K562 (cell line): ENCODE measurements at regions not wholly inside any gene's neighbourhood (a gene's known extent, or its start where the extent isn't known, plus 50 kb on each side); places are given as distances from the start of the nearest gene placed in this dataset.

ENCODE experiments used
- ARID1B ChIP-seq: fragments of 450-650 bp; IDR thresholded peaks from 2 replicates; pipeline ENCODE4 v1.6.1; 2016; ENCODE audit warnings: antibody characterized with exemption, mild to moderate bottlenecking, inconsistent platforms
- BCOR ChIP-seq: fragments of 450-650 bp; IDR thresholded peaks from 2 replicates; pipeline ENCODE4 v1.6.1; 2016
- CBFA2T2 ChIP-seq: fragments of 450-650 bp; conservative IDR thresholded peaks from 2 replicates; pipeline ENCODE4 v1.6.1; 2017; ENCODE audit warnings: mild to moderate bottlenecking
- CREM ChIP-seq: IDR thresholded peaks from 2 replicates; pipeline ENCODE4 v1.6.1; 2014; ENCODE audit warnings: antibody characterized with exemption, low read depth
- EP400 ChIP-seq: fragments of 450-650 bp; IDR thresholded peaks from 2 replicates; pipeline ENCODE4 v1.6.1; 2017; ENCODE audit warnings: antibody characterized with exemption, mild to moderate bottlenecking, moderate library complexity
- ESRRA ChIP-seq: fragments of 450-650 bp; IDR thresholded peaks from 2 replicates; pipeline ENCODE4 v1.6.1; 2014; ENCODE audit warnings: low read depth, mild to moderate bottlenecking, moderate library complexity, borderline replicate concordance
- ETV5 ChIP-seq: sonication (generic); formaldehyde crosslinking; IDR thresholded peaks from 2 replicates; pipeline ENCODE4 v1.4.0; 2020; ENCODE audit warnings: low read depth, mild to moderate bottlenecking, missing genetic modification reagents
- GATAD2B ChIP-seq: fragments of 450-650 bp; IDR thresholded peaks from 2 replicates; pipeline ENCODE4 v1.6.1; 2017; ENCODE audit warnings: mild to moderate bottlenecking, borderline replicate concordance
- HEY1 ChIP-seq: fragments of 250-450 bp; sonication (Bioruptor Pico); IDR thresholded peaks from 2 replicates; pipeline ENCODE4 v1.5.0; 2020; ENCODE audit warnings: mild to moderate bottlenecking, moderate library complexity, borderline replicate concordance
- HNRNPLL ChIP-seq: fragments of 200-400 bp; formaldehyde crosslinking; IDR thresholded peaks from 2 replicates; pipeline ENCODE4 v1.6.1; 2017; ENCODE audit warnings: low read length, low read depth, mild to moderate bottlenecking; ENCODE audit not compliant: poor library complexity, severe bottlenecking
- MECOM ChIP-seq: fragments of 250-450 bp; sonication (Bioruptor Pico); IDR thresholded peaks from 2 replicates; pipeline ENCODE4 v1.8.0; 2022; ENCODE audit warnings: inconsistent platforms
- PHTF2 ChIP-seq: fragments of 250-450 bp; sonication (Bioruptor Pico); IDR thresholded peaks from 2 replicates; pipeline ENCODE4 v1.5.0; 2021; ENCODE audit warnings: mild to moderate bottlenecking
- SRSF7 ChIP-seq: fragments of 200-400 bp; formaldehyde crosslinking; optimal IDR thresholded peaks from 2 replicates; pipeline ENCODE3; 2017; ENCODE audit warnings: mild to moderate bottlenecking, low read depth, low read length
- STAT5A ChIP-seq: IDR thresholded peaks from 2 replicates; pipeline ENCODE4 v1.6.1; 2012; ENCODE audit warnings: low read length, inconsistent platforms, borderline replicate concordance
- TEAD2 ChIP-seq: fragments of 450-650 bp; IDR thresholded peaks from 2 replicates; pipeline ENCODE4 v1.6.1; 2016; ENCODE audit warnings: missing genetic modification characterization, control low read depth, missing compliant biosample characterization
- ZBED1 ChIP-seq: IDR thresholded peaks from 2 replicates; pipeline ENCODE4 v1.6.1; 2014
- ZBTB49 ChIP-seq: sonication (generic); formaldehyde crosslinking; IDR thresholded peaks from 2 replicates; pipeline ENCODE4 v1.8.0; 2022; ENCODE audit warnings: missing genetic modification reagents, mild to moderate bottlenecking, borderline replicate concordance
- ZKSCAN8 ChIP-seq: fragments of 200-800 bp; sonication (Bioruptor generic); IDR thresholded peaks from 2 replicates; pipeline ENCODE4 v1.6.1; 2016; ENCODE audit warnings: missing genetic modification characterization, missing compliant biosample characterization
- ZNF165 ChIP-seq: fragments of 250-450 bp; sonication (Bioruptor Pico); IDR thresholded peaks from 2 replicates; pipeline ENCODE4 v1.4.0; 2020; ENCODE audit warnings: borderline replicate concordance
- ZNF217 ChIP-seq: sonication (generic); formaldehyde crosslinking; IDR thresholded peaks from 2 replicates; pipeline ENCODE4 v1.8.0; 2022; ENCODE audit warnings: mild to moderate bottlenecking, missing genetic modification reagents
- ZNF280A ChIP-seq: fragments of 450-650 bp; IDR thresholded peaks from 2 replicates; pipeline ENCODE4 v1.6.1; 2018; ENCODE audit warnings: mild to moderate bottlenecking, low read depth; ENCODE audit not compliant: partially characterized antibody
- ZNF79 ChIP-seq: fragments of 250-450 bp; sonication (Bioruptor Pico); IDR thresholded peaks from 2 replicates; pipeline ENCODE4 v1.4.0; 2020; ENCODE audit warnings: low read depth, mild to moderate bottlenecking, moderate library complexity
- ZSCAN32 ChIP-seq: fragments of 450-650 bp; formaldehyde crosslinking; IDR thresholded peaks from 2 replicates; pipeline ENCODE4 v1.4.0; 2020; ENCODE audit warnings: mild to moderate bottlenecking, moderate library complexity
- TF ChIP-seq, protein P1 (sequence below): fragments of 450-650 bp; IDR thresholded peaks from 2 replicates; pipeline ENCODE4 v1.6.1; 2014; ENCODE audit warnings: low read depth, mild to moderate bottlenecking, moderate library complexity, borderline replicate concordance
- TF ChIP-seq, protein P2 (sequence below): fragments of 450-650 bp; formaldehyde crosslinking; IDR thresholded peaks from 2 replicates; pipeline ENCODE4 v1.4.0; 2022; ENCODE audit warnings: missing genetic modification characterization

- TF ChIP-seq ZNF280A (no peak), STAT5A (no peak), ARID1B (peak; percentile 67), BCOR (0 out of 2 replicates have a peak, but pooled peaks have one; percentile 77), PHTF2 (CRISPR knock-in tag) (no peak), ZKSCAN8 (CRISPR knock-in tag) (no peak; the same call in 1 of the 2 replicates), HNRNPLL (no peak), ZBED1 (no peak), ZNF165 (CRISPR knock-in tag) (no peak), HEY1 (no peak), ZBTB49 (CRISPR knock-in tag) (no peak), TEAD2 (tag) (no peak), CREM (no peak), ESRRA (no peak), ZSCAN32 (CRISPR knock-in tag) (no peak), EP400 (no peak), CBFA2T2 (peak; percentile 51), ETV5 (CRISPR knock-in tag) (0 out of 2 replicates have a peak, but pooled peaks have one; percentile 41), ZNF79 (CRISPR knock-in tag) (no peak), GATAD2B (no peak), SRSF7 (no peak), ZNF217 (no peak), MECOM (no peak; the same call in 1 of the 2 replicates)
- TF ChIP-seq, protein P1, sequence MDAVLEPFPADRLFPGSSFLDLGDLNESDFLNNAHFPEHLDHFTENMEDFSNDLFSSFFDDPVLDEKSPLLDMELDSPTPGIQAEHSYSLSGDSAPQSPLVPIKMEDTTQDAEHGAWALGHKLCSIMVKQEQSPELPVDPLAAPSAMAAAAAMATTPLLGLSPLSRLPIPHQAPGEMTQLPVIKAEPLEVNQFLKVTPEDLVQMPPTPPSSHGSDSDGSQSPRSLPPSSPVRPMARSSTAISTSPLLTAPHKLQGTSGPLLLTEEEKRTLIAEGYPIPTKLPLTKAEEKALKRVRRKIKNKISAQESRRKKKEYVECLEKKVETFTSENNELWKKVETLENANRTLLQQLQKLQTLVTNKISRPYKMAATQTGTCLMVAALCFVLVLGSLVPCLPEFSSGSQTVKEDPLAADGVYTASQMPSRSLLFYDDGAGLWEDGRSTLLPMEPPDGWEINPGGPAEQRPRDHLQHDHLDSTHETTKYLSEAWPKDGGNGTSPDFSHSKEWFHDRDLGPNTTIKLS, result no peak
- TF ChIP-seq, protein P2, sequence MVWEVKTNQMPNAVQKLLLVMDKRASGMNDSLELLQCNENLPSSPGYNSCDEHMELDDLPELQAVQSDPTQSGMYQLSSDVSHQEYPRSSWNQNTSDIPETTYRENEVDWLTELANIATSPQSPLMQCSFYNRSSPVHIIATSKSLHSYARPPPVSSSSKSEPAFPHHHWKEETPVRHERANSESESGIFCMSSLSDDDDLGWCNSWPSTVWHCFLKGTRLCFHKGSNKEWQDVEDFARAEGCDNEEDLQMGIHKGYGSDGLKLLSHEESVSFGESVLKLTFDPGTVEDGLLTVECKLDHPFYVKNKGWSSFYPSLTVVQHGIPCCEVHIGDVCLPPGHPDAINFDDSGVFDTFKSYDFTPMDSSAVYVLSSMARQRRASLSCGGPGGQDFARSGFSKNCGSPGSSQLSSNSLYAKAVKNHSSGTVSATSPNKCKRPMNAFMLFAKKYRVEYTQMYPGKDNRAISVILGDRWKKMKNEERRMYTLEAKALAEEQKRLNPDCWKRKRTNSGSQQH (CRISPR knock-in tag), result no peak
Measured at GRCh38 chr6:14709066-14709670, 536.7 kb upstream of the JARID2 start (continued).
